K562 (cell line): ENCODE measurements at regions not wholly inside any gene's neighbourhood (a gene's known extent, or its start where the extent isn't known, plus 50 kb on each side); places are given as distances from the start of the nearest gene placed in this dataset.

ENCODE experiments used
- ATAC-seq: fragments of 200-7000 bp; cut with Tn5 transposase; 3 replicates; pipeline ENCODE4 v1.9.1; 2020; ENCODE audit warnings: moderate library complexity
- BruUV-seq: library from RNA; stranded (reverse); fragments of 400-500 nt; replicated peaks from 2 replicates; lab custom pipeline; 2021; lab: Mats Ljungman, UMichigan
- CTCF ChIA-PET: fragments of 300-600 bp; formaldehyde crosslinking; extraction: SDS; loops from one replicate; lab custom pipeline; 2021; ENCODE audit warnings: low intra/inter-chr PET ratio; lab: Yijun Ruan, JAX
- POLR2A ChIA-PET: fragments of 300-600, 350-650 bp; sonication (Branson Sonifier 250); formaldehyde crosslinking; extraction: SDS; loops from one replicate; lab custom pipeline; 2021; ENCODE audit warnings: antibody characterized with exemption, inconsistent platforms; lab: Yijun Ruan, JAX
- DNase-seq, 4 experiments: peaks; one replicate each; pipeline versions ENCODE4 v3.0.0 to v3.0.0-alpha.2; 2011 to 2018; ENCODE audit warnings: low spot score in 3 of 4, mixed read lengths in 3 of 4; ENCODE audit errors: extremely low read depth in 1 of 4
- FAIRE-seq: peaks from 2 replicates; lab custom pipeline; 2011; peaks lifted over from hg19 to GRCh38; lab: Jason Lieb, UNC
- H2AFZ ChIP-seq: 2 replicates; pipeline ENCODE4 v1.6.0; 2011; ENCODE audit warnings: low read depth, low read length, control low read depth, inconsistent platforms
- H3K27ac ChIP-seq: fragments of 200-600 bp; 3 replicates; pipeline ENCODE4 v1.8.0; 2011; ENCODE audit warnings: low read depth, mild to moderate bottlenecking, control low read depth, inconsistent platforms, low read length, moderate library complexity, mixed read lengths; ENCODE audit errors: extremely low read depth
- H3K27me3 ChIP-seq, 2 experiments: fragments of 300-600 bp in 1 of 2; 2 replicates in 1 of 2; 3 replicates in 1 of 2; pipeline versions ENCODE4 v1.6.0 to v1.8.0; 2011; ENCODE audit warnings: inconsistent platforms in 2 of 2, low read length in 2 of 2, mild to moderate bottlenecking in 1 of 2, mixed read lengths in 1 of 2, moderate library complexity in 1 of 2; ENCODE audit not compliant: control insufficient read depth in 2 of 2, insufficient read depth in 2 of 2
- H3K36me3 ChIP-seq: fragments of 300-600 bp; 3 replicates; pipeline ENCODE4 v1.8.0; 2011; ENCODE audit warnings: mild to moderate bottlenecking, low read length, inconsistent platforms; ENCODE audit not compliant: control insufficient read depth, insufficient read depth
- H3K4me1 ChIP-seq, 2 experiments: fragments of 200-600 bp in 1 of 2; replicated peaks in 1 of 2; 2 replicates in 1 of 2; 3 replicates in 1 of 2; pipeline versions ENCODE4 v1.5.1 to v1.8.0; 2011; ENCODE audit warnings: inconsistent platforms in 2 of 2, low read length in 2 of 2, mild to moderate bottlenecking in 1 of 2, mixed read lengths in 1 of 2, moderate library complexity in 1 of 2; ENCODE audit not compliant: control insufficient read depth in 2 of 2, insufficient read depth in 2 of 2
- H3K4me2 ChIP-seq: 2 replicates; pipeline ENCODE4 v1.6.1; 2011; ENCODE audit warnings: low read length, control low read depth, inconsistent platforms, mixed read lengths; ENCODE audit not compliant: insufficient read depth
- H3K4me3 ChIP-seq: fragments of 200-600 bp; sonication (generic), shearing (Covaris generic); 2 replicates; pipeline ENCODE4 v1.5.1; 2016; ENCODE audit warnings: control low read depth, inconsistent platforms
- H3K79me2 ChIP-seq: fragments of 200-600 bp; 3 replicates; pipeline ENCODE4 v1.8.0; 2011; ENCODE audit warnings: low read length, inconsistent platforms; ENCODE audit not compliant: control insufficient read depth, insufficient read depth
- H3K9ac ChIP-seq, 2 experiments: 2 replicates each; pipeline versions ENCODE4 v1.6.0 to v1.6.1; 2011; ENCODE audit warnings: low read depth in 2 of 2, low read length in 2 of 2, control low read depth in 1 of 2, inconsistent platforms in 1 of 2, mild to moderate bottlenecking in 1 of 2, mixed read lengths in 1 of 2; ENCODE audit not compliant: insufficient read depth in 1 of 2
- H3K9me1 ChIP-seq: one replicate; pipeline ENCODE4 v1.6.0; 2011; ENCODE audit warnings: inconsistent platforms, mild to moderate bottlenecking, low read length, moderate library complexity; ENCODE audit not compliant: control insufficient read depth, insufficient read depth
- H3K9me3 ChIP-seq: replicated peaks from 2 replicates; pipeline ENCODE4 v1.5.1; 2011; ENCODE audit warnings: low read depth, low read length, inconsistent platforms; ENCODE audit not compliant: control insufficient read depth, insufficient read depth
- H4K20me1 ChIP-seq: replicated peaks from 2 replicates; pipeline ENCODE4 v1.6.1; 2011; ENCODE audit warnings: low read length, inconsistent platforms, mixed read lengths; ENCODE audit not compliant: control insufficient read depth, insufficient read depth
- BCL6 ChIP-seq: fragments of 250-450 bp; sonication (Bioruptor Pico); IDR thresholded peaks from 2 replicates; pipeline ENCODE4 v1.4.0; 2020
- CBFA2T3 ChIP-seq: fragments of 450-650 bp; IDR thresholded peaks from 2 replicates; pipeline ENCODE4 v1.6.1; 2017
- CEBPB ChIP-seq: fragments of 450-650 bp; IDR thresholded peaks from 2 replicates; pipeline ENCODE4 v1.6.1; 2016; ENCODE audit warnings: missing genetic modification characterization, missing compliant biosample characterization
- CEBPG ChIP-seq, 3 experiments: fragments of 200-800 bp in 1 of 3; sonication (Bioruptor generic) in 1 of 3; sonication (generic) in 1 of 3; formaldehyde crosslinking in 1 of 3; IDR thresholded peaks in 2 of 3; conservative IDR thresholded peaks in 1 of 3; 2 replicates each; pipeline versions ENCODE4 v1.6.1 to v1.8.0; 2016 to 2022; ENCODE audit warnings: missing compliant biosample characterization in 2 of 3, missing genetic modification characterization in 2 of 3, mild to moderate bottlenecking in 1 of 3, missing genetic modification reagents in 1 of 3
- WGBS: fragments of 100-300 bp; shearing (Covaris generic); methylation state at CpG from one replicate; pipeline ENCODE4 v1.1.6; 2016; ENCODE audit warnings: low coverage, mixed read lengths; ENCODE audit not compliant: insufficient coverage; ENCODE audit errors: missing lambda C conversion rate; 5-methylcytosine and 5-hydroxymethylcytosine counted together
- in situ Hi-C: fragments of 300-500 bp; cut with MboI; formaldehyde crosslinking; loops from 4 replicates; pipeline ENCODE4 v1.15.0; 2018; ENCODE audit warnings: inconsistent platforms, mixed read lengths
- intact Hi-C: fragments of 100-400 bp; cut with micrococcal nuclease; formaldehyde crosslinking; loops from 2 replicates; pipeline ENCODE4 v1.14.2; 2022
- TF ChIP-seq, protein P1 (sequence below), 2 experiments: fragments of 450-650 bp in 1 of 2; sonication (generic) in 1 of 2; formaldehyde crosslinking in 1 of 2; IDR thresholded peaks in 1 of 2; conservative IDR thresholded peaks in 1 of 2; 2 replicates each; pipeline versions ENCODE4 v1.6.1 to v1.8.1; 2016 to 2023; ENCODE audit warnings: mild to moderate bottlenecking in 2 of 2, moderate library complexity in 2 of 2, inconsistent platforms in 1 of 2, missing genetic modification reagents in 1 of 2

DNA sequence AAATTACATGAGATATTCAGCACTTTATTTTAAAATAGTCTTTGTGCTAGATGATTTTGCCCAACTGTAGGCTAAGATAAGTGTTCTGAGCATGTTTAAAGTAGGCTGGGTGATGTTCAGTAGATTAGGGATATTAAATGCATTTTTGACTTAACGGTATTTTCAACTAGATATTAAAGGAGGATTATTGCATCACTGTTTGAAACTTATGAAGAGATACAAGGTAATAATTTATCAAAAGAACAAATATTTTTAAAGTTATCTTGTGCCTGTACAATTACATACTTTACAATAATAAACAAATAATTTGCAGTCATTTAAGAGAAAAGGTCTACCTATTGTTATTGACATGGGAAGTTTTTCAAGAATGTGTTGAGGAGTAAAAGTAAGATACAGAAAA is 368.6 kb upstream of the DCN start:
- no peak overlapping the region for H3K4me3 ChIP-seq
- TF ChIP-seq CEBPB (tag) (peak; percentile 27; the same call in 1 of the 2 replicates), CBFA2T3 (no peak), CEBPG (CRISPR knock-in tag; IDR thresholded peaks at IDR 0.05) (no peak), CEBPG (tag; conservative IDR thresholded peaks at IDR 0.05 in 1 of 2, IDR thresholded peaks at IDR 0.05 in 1 of 2) (peak; percentile 58 to 62; a peak in 2 of 4 replicates), BCL6 (CRISPR knock-in tag) (no peak)
- TF ChIP-seq, protein P1, sequence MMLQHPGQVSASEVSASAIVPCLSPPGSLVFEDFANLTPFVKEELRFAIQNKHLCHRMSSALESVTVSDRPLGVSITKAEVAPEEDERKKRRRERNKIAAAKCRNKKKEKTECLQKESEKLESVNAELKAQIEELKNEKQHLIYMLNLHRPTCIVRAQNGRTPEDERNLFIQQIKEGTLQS (IDR thresholded peaks at IDR 0.05) = peak; percentile 53
- TF ChIP-seq, protein P1 (CRISPR knock-in tag; conservative IDR thresholded peaks at IDR 0.05) = no peak
- TF ChIP-seq, all 486 proteins: peak for 3
- ChIA-PET CTCF (no interaction called here), POLR2A (interaction anchor here (1.5 kb wide), 1 partner anchor 12 kb away, joined by 4 read pairs; no protein-coding TSS in a partner anchor)
- H3K27ac ChIP-seq = no peak overlapping the region
- ATAC-seq = no peak
- WGBS = 58% methylated on average over 1 of the region's 1 CpG
- 0 out of 2 replicates have a peak, but pooled peaks cover 4% of the 10 kb centered on the region for H4K20me1 ChIP-seq
- intact Hi-C loops = no loop called here
- H3K27me3 ChIP-seq = no peaks in the 10 kb centered on the region
- H3K79me2 ChIP-seq = peaks cover 40% of the 10 kb centered on the region
- no peak for FAIRE-seq
- no peaks in the 10 kb centered on the region for H3K9me3 ChIP-seq
- BruUV-seq = no TSS peak
- no peaks in the 10 kb centered on the region for H3K9me1 ChIP-seq
- H3K4me1 ChIP-seq = peaks cover 0 to 8% of the 10 kb centered on the region in 2 experiments; a peak in 2 of 5 replicates
- H3K9ac ChIP-seq = no peak overlapping the region
- H3K36me3 ChIP-seq = no peaks in the 10 kb centered on the region
- in situ Hi-C loops = no loop called here
- no peak for DNase-seq
- H3K4me2 ChIP-seq = no peak overlapping the region
- H2AFZ ChIP-seq = no peak overlapping the region
